HAP-1 (cell line): ENCODE measurements at regions not wholly inside any gene's neighbourhood (a gene's known extent, or its start where the extent isn't known, plus 50 kb on each side); places are given as distances from the start of the nearest gene placed in this dataset.
"Not testable (repeated sequence)": the region's sequence is repeated elsewhere in the genome, so short reads cannot be mapped to it uniquely, and the experiment has no call there.

Experiments used
- DNase-seq, 2 experiments: peaks; one replicate each; pipeline ENCODE4 v3.0.0-alpha.2; 2016 to 2020; ENCODE audit warnings: low spot score in 2 of 2
- H3K27me3 ChIP-seq: fragments of 250-450 bp; sonication (Bioruptor Pico); 2 replicates; pipeline ENCODE4 v1.5.1; 2020; ENCODE audit warnings: low read depth, mild to moderate bottlenecking, moderate library complexity
- H3K36me3 ChIP-seq: fragments of 250-450 bp; sonication (Bioruptor Pico); replicated peaks from 2 replicates; pipeline ENCODE4 v1.5.1; 2020; ENCODE audit warnings: mild to moderate bottlenecking
- H3K4me1 ChIP-seq: fragments of 250-450 bp; sonication (Bioruptor Pico); 2 replicates; pipeline ENCODE4 v1.5.1; 2020; ENCODE audit warnings: mild to moderate bottlenecking
- H3K4me3 ChIP-seq: fragments of 250-450 bp; sonication (Bioruptor Pico); 2 replicates; pipeline ENCODE4 v1.5.1; 2020; ENCODE audit warnings: mild to moderate bottlenecking, moderate library complexity
- H3K9me3 ChIP-seq: fragments of 250-450 bp; sonication (Bioruptor Pico); 2 replicates; pipeline ENCODE4 v1.5.1; 2020; ENCODE audit warnings: mild to moderate bottlenecking, moderate library complexity
- in situ Hi-C: fragments of 300-500 bp; cut with MboI; formaldehyde crosslinking; loops from 3 replicates; pipeline ENCODE4 v1.14.3; 2020; ENCODE audit warnings: low sequenced_read_pairs, inconsistent platforms, mixed read lengths

DNA sequence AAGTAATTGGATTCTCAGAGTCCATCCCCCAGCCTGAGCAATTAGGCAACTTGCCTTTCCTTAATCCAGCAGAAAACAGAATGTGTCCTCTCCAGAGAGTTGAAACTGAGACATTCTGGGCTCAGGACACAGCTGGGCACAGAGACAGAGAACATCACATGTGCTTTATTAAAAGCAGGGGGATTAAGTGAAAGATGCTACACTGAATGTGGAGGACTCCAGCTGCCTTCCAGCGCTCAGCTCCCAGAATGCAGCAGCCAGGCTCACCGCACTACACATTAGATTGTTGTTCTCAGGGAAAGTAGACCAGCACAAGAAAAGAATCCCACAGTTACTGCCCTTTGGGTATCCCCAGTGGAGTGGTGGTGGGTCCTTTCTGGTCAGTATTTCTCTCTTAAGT lies 141.6 kb upstream of the IL12B start:
- Histone ChIP-seq H3K9me3 (no peaks in the 10 kb centered on the region), H3K4me3 (no peak overlapping the region), H3K27me3 (no peaks in the 10 kb centered on the region), H3K4me1 (no peaks in the 10 kb centered on the region), H3K36me3 (no peaks in the 10 kb centered on the region)
- DNase-seq, result no peak
- in situ Hi-C loops, result no loop called here

DNA sequence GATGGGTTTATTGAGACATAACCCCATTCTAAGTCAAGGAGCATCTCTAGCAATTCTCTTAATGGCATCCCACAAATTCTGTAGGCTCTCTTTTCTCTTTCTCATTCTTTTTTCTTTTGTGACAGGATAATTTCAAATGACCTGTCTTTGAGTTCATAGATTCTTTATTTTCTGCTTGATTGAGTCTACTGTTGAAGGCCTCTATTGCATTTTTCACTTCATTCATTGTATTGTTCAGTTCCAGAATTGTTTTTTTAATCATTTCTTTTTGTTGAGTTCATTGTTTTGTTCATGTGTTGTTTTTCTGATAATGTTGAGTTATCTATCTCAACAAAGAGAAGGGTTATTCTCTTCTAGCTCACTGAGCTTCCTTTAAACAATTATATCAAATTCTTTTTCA lies 144.7 kb upstream of the IL12B start:
- Histone ChIP-seq H3K9me3 (no peaks in the 10 kb centered on the region), H3K4me3 (no peak overlapping the region), H3K4me1 (no peaks in the 10 kb centered on the region), H3K27me3 (no peaks in the 10 kb centered on the region), H3K36me3 (no peaks in the 10 kb centered on the region)
- no peak for DNase-seq
- in situ Hi-C loops, result no loop called here

DNA sequence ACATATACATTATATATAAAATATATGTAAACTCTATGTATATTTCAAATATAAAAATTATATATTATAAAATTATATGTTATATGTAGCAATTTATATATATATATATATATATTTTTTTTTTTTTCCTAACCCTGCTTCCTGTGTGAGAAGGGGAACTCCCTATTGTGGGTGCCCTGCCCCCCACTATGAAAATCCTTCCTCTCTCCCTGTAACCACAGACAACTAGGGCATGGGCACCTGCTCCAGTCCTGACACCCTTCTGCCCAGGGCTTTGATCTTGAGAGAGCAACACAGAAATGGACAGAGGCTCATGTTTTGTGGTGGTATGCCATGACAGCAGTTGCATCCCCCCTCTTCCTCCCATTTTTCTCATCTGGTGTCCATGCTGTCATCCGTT lies 148.7 kb upstream of the IL12B start:
- in situ Hi-C loops, result no loop called here
- Histone ChIP-seq H3K4me1 (no peaks in the 10 kb centered on the region), H3K27me3 (no peaks in the 10 kb centered on the region), H3K9me3 (no peaks in the 10 kb centered on the region), H3K36me3 (no peaks in the 10 kb centered on the region), H3K4me3 (no peak overlapping the region)
- DNase-seq, result no peak

- no peaks in the 10 kb centered on the region for H3K36me3 ChIP-seq
- in situ Hi-C loops, result no loop called here
- H3K4me1 ChIP-seq, result no peaks in the 10 kb centered on the region
- no peak overlapping the region for H3K4me3 ChIP-seq
- no peak for DNase-seq
- H3K9me3 ChIP-seq, result no peaks in the 10 kb centered on the region
- H3K27me3 ChIP-seq, result peaks cover 2% of the 10 kb centered on the region; the same call in 1 of the 2 replicates
Measured at GRCh38 chr5:159480849-159481248, 150.6 kb upstream of the IL12B start.

DNA sequence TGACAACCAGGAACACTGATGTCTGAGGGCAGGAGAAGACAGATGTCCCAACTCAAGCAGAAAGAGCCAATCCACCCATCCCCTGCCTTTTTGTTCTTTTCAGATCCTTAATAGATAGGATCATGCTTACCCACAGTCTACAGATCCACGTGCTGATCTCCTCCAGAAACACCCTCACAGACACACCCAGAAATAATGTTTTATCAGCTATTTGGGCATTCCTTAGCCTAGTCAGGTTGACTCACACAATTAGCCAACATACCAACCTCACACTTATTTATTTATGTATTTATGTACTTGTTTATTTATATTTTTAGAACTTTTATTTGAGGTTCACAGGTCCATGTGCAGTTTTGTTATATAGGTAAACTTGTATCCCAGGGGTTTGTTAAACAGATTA lies 151.5 kb upstream of the IL12B start:
- Histone ChIP-seq H3K36me3 (no peaks in the 10 kb centered on the region), H3K4me1 (no peaks in the 10 kb centered on the region), H3K9me3 (no peaks in the 10 kb centered on the region), H3K27me3 (peaks cover 2% of the 10 kb centered on the region; the same call in 1 of the 2 replicates), H3K4me3 (no peak overlapping the region)
- in situ Hi-C loops, result no loop called here
- no peak for DNase-seq

DNA sequence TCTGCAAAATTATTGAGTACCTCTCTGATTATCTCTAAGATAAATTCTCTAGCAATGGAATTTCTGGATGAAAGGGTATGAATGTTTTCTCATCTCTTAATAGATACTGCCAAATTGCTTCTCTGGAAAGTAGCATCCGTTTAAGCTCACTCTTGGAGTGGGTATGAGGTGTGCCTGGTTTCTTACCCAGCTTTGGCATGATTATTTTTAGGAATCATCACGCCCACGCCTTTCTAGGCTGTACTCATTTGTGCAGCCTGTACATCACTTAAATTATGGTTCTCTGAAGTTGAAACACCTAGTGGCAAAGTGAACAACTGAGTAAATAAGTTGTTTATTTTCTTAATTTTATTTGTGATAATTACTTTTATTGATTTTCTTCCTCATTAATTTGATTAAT lies 156.5 kb upstream of the IL12B start:
- Histone ChIP-seq H3K27me3 (peaks cover 2% of the 10 kb centered on the region; the same call in 1 of the 2 replicates), H3K4me1 (no peaks in the 10 kb centered on the region), H3K4me3 (no peak overlapping the region), H3K36me3 (no peaks in the 10 kb centered on the region), H3K9me3 (no peaks in the 10 kb centered on the region)
- DNase-seq, result no peak
- in situ Hi-C loops, result no loop called here

- in situ Hi-C loops, result no loop called here
- Histone ChIP-seq H3K4me1 (no peaks in the 10 kb centered on the region), H3K9me3 (no peaks in the 10 kb centered on the region), H3K4me3 (no peak overlapping the region), H3K36me3 (no peaks in the 10 kb centered on the region), H3K27me3 (peaks cover 2% of the 10 kb centered on the region; the same call in 1 of the 2 replicates)
- no peak for DNase-seq
Measured at GRCh38 chr5:159488516-159488915, 158.2 kb upstream of the IL12B start.

- Histone ChIP-seq H3K27me3 (peaks cover 2% of the 10 kb centered on the region; the same call in 1 of the 2 replicates), H3K36me3 (no peaks in the 10 kb centered on the region), H3K9me3 (no peaks in the 10 kb centered on the region), H3K4me3 (no peak overlapping the region), H3K4me1 (no peaks in the 10 kb centered on the region)
- in situ Hi-C loops, result no loop called here
- no peak for DNase-seq
Measured at GRCh38 chr5:159489779-159490178, 159.5 kb upstream of the IL12B start.

DNA sequence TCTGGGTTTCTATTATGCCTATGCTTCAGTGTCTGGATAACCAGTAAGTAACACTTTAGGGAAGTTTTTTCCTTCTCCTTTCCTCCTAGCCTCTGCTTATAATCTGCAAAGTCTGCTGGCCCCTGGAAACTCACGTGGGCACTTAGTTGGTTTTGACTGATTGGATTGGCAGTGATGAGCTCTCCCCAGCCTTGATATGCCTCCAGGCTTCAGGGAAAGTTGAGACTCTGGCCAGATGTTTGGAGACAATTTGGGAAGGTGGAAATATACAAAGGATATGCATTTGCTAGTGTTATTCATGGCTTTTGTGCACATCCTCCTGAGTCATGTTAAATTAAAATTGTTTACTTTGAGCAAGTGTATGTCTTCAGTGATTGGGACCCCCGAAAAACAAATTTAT lies 160.2 kb upstream of the IL12B start:
- no peak overlapping the region for H3K4me3 ChIP-seq
- no peaks in the 10 kb centered on the region for H3K4me1 ChIP-seq
- in situ Hi-C loops, result no loop called here
- no peak for DNase-seq
- no peaks in the 10 kb centered on the region for H3K9me3 ChIP-seq
- no peaks in the 10 kb centered on the region for H3K27me3 ChIP-seq
- H3K36me3 ChIP-seq, result no peaks in the 10 kb centered on the region

GRCh38 chr5:159493696-159494095 lies 163.4 kb upstream of the IL12B start:
- no peaks in the 10 kb centered on the region for H3K4me1 ChIP-seq

GRCh38 chr5:159496773-159497172 lies 166.5 kb upstream of the IL12B start:
- H3K9me3 ChIP-seq, result no peaks in the 10 kb centered on the region
- no peaks in the 10 kb centered on the region for H3K27me3 ChIP-seq
- H3K4me3 ChIP-seq, result no peak overlapping the region
- H3K36me3 ChIP-seq, result no peaks in the 10 kb centered on the region
- in situ Hi-C loops, result no loop called here
- no peak for DNase-seq
- no peaks in the 10 kb centered on the region for H3K4me1 ChIP-seq

More at GRCh38 chr5:159493696-159494095, 163.4 kb upstream of the IL12B start:
- Histone ChIP-seq H3K36me3 (no peaks in the 10 kb centered on the region), H3K9me3 (no peaks in the 10 kb centered on the region), H3K27me3 (no peaks in the 10 kb centered on the region), H3K4me3 (no peak overlapping the region)
- in situ Hi-C loops, result no loop called here
- DNase-seq, result no peak

GRCh38 chr5:159497221-159497620 lies 166.9 kb upstream of the IL12B start:
- Histone ChIP-seq H3K9me3 (no peaks in the 10 kb centered on the region), H3K36me3 (no peaks in the 10 kb centered on the region), H3K4me1 (no peaks in the 10 kb centered on the region), H3K4me3 (no peak overlapping the region), H3K27me3 (no peaks in the 10 kb centered on the region)
- in situ Hi-C loops, result no loop called here
- no peak for DNase-seq

DNA sequence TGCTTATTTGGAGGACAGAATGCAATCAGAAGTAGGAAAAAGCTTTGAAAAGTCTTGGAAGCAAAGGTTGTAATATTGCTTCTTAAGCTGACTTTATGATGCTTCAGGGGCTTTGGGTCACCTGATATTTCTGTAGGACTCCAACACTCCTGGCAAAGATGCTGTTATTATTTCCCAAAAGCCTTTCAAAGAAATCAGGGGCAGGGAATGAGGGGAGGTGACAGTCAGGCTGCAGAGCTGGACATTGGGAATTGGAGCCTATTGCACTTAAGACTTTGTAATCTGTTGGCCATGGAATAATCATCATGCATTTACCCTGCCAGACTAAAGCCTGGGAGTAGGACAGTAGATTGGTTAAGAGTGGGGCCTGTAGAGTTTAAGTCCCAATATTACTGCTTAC lies 168.3 kb upstream of the IL12B start:
- in situ Hi-C loops, result no loop called here
- Histone ChIP-seq H3K9me3 (no peaks in the 10 kb centered on the region), H3K4me3 (no peak overlapping the region), H3K27me3 (no peaks in the 10 kb centered on the region), H3K4me1 (no peaks in the 10 kb centered on the region), H3K36me3 (no peaks in the 10 kb centered on the region)
- no peak for DNase-seq

DNA sequence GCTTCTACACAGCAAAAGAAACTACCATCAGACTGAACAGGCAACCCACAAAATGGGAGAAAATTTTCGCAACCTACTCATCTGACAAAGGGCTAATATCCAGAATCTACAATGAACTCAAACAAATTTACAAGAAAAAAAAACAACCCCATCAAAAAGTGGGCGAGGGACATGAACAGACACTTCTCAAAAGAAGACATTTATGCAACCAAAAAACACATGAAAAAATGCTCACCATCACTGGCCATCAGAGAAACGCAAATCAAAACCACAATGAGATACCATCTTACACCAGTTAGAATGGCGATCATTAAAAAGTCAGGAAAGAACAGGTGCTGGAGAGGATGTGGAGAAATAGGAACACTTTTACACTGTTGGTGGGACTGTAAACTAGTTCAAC lies 171.8 kb upstream of the IL12B start:
- H3K4me3 ChIP-seq, in situ Hi-C loops, DNase-seq, H3K9me3 ChIP-seq, H3K4me1 ChIP-seq, H3K27me3 ChIP-seq, H3K36me3 ChIP-seq: not testable (repeated sequence)

GRCh38 chr5:159503236-159503635 lies 172.9 kb upstream of the IL12B start:
- in situ Hi-C loops, result no loop called here
- no peak for DNase-seq
- Histone ChIP-seq H3K9me3 (no peaks in the 10 kb centered on the region), H3K36me3 (no peaks in the 10 kb centered on the region), H3K27me3 (no peaks in the 10 kb centered on the region), H3K4me1 (no peaks in the 10 kb centered on the region), H3K4me3 (no peak overlapping the region)
